ENCODE measurements at regions not wholly inside any gene's neighbourhood (a gene's known extent, or its start where the extent isn't known, plus 50 kb on each side); places are given as distances from the start of the nearest gene placed in this dataset.
"Not testable (repeated sequence)": the region's sequence is repeated elsewhere in the genome, so short reads cannot be mapped to it uniquely, and the experiment has no call there.

DNA sequence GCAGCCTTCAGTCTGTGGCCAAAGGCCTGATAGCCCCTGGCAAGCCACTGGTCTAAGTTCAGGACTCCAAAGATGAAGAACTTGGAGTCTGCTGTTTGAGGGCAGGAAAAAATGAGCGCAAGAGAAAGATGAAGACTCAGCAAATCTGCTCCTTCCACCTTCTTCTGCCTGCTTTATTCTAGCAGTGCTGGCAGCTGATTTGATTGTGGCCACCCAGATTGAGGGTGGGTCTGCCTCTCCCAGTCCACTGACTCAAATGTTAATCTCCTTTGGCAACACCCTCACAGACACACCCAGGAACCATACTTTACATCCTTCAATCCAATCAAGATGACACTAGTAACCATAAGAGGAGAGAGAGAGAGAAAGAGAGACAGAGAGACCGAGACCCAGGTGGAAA lies 127.6 kb downstream of the UTP18 start:
- no peak for DNase-seq (ENCODE audit: low read depth in 2 of 2)

DNA sequence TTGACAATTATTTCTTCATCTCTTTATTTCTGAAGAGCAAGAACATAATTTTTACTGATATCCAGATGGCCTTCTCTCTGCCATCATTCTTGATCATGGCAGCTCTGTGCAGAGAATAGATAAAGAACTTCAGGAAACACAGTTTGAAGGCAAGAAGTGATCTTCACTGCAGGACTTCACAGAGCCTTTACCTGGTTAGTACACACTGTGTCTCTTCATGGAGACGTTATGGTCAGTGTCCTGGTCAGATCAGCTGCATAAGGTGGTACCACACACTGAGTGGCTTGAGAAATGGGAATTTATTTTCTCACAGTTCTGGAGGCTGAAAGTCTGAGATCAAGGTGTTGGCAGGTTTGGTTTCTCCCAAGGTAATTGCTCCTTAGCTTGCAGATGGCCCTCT lies 129.5 kb downstream of the UTP18 start:
- no peak for DNase-seq (ENCODE audit: low read depth in 2 of 2)

DNA sequence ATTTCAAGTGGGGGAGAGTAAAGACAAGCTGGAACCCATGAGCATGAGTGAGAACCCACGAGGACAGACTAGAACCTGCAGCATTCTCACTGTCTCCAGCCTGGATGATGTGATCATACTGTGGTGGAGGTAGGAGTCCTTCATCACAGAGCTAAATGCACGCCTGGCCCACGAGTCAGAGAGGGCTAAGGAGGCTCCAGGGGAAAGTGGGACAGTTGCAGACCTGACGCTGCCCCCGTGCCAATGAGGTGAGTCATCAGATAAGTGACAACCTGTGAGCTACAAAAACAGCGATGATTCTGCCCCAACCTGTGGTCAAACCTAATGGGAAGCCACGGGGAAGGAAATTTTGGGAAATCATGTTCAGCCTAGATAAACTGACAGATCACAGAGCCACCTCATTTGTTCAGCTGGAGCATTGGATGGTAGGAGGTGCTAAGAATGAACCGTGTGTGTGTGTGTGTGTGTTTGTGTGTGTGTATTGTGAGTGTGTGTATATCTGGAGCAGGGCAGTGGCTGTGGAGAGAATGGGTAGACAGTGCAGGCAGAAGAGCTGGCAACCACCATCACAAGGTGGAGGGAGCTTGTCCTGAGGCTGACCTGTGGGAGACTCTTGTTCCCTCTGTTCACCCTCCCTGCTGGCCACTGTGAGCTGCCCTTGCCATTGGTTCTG lies 131.8 kb downstream of the UTP18 start:
- no peak for DNase-seq (ENCODE audit: low read depth in 2 of 2)

DNA sequence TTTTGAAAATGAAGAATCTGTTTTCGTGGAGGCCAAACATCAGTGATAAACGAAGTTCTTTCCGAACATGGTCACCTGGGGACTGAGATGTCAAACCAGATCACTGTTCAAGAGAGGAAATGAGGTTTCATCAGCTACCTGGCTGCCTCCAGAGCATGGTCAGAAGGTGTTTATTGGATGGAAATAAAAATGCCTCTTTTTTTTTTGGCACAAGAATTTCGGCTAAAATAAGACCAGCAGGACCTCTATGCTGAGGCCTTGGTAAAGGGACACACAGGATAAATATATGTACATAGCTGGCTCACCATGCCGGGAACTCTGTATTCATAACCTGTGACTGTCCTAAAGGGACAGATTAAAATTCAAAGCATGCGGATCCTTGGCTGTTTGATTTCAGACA lies 135.3 kb downstream of the UTP18 start:
- no peak for DNase-seq (ENCODE audit: low read depth in 2 of 2)

DNA sequence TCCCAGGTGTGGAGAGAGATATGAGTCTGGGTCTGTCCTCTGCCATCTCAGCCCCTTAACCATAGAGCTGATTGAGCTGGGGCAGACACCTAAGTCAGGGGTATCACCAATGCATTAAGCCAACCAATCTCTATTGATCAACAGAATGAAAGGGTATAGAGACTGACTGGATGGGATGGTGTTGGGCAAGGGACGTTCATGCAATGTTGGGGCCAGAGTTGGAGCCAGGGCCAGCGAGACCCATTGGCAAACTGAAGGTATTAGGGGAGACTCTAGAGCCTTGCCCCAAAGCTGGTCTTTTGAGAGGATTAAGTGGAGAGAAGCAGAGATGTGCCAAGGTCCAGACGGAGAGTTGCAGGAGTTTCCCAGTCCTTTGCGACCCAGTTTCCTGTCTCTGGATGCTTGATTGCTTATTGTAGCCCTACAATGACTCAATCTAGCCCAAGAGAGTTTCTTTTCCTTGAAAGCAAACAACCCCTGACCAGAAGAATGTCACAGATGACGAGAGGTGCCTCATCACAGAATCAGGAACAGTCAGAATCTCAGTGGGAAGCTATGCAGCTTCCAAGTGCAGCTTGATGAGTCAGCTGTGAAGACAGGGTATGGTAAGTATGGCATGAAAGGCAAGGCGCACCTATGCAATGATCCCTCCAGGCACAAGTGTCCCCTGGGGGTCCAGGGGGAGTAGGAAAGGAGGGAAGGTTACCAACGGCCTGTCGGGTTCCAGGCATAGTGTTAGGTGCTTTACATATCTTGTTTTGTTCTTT lies 137.2 kb downstream of the UTP18 start:
- DNase-seq (ENCODE audit: low read depth in 2 of 2), result no peak

DNA sequence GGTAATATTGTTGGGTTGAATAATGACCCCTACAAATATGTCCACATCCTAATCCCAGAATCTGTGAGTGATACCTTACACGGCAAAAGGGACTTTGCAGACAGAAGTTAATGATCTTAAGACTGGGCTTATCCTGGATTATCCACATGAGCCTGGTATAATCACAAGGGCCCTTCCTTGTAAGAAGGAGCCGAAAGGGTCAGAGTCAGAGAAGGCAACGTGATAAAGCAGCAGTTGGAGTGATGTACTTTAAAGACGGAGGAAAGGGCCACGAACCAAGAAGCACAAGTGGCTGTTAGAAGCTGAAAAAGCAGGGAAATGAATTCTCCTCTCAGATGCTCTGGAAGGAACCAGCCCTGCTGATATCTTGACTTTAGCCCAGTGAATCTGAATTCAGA lies 137.8 kb downstream of the UTP18 start:
- no peak for DNase-seq (ENCODE audit: low read depth in 2 of 2)

DNA sequence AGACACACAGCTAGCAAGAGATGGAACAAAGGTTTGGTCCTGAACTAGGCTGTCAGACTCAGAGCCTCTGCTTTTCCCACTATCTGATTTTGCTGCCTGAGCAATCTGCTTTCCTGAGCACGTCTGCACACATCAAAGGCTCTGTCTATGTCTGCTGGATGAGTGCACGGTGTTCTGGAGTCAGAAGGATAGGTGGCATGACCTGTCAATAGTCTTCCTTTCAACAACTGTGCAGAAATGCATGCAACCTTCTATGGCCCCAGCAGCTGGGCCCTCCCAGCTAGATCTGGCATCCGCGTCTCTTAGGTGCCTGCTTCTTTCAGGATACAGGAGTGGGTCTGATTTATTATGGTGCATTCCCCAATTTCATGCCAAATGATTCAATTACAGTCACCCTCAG lies 138.3 kb downstream of the UTP18 start:
- no peak for DNase-seq (ENCODE audit: low read depth in 2 of 2)

DNA sequence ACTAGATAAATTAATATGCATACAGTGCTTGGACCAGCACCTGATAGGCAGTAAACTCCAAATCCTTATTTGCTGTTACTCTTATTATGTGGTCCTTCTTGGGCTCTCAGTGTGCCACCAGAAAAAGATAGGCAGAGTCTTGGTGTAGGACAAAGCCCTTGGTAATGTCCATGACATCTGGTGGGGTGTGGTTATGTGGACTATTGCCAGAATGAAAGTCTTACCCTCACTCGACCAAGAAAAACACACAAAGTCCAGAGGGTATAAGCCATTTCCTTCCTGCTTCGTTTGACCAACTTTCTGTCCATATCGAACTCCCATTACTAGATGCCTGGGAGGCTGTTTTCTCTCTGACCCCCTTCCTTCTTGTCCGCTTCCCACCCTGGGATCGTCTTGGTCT lies 140.9 kb downstream of the UTP18 start:
- DNase-seq (ENCODE audit: low read depth in 2 of 2), result no peak

DNA sequence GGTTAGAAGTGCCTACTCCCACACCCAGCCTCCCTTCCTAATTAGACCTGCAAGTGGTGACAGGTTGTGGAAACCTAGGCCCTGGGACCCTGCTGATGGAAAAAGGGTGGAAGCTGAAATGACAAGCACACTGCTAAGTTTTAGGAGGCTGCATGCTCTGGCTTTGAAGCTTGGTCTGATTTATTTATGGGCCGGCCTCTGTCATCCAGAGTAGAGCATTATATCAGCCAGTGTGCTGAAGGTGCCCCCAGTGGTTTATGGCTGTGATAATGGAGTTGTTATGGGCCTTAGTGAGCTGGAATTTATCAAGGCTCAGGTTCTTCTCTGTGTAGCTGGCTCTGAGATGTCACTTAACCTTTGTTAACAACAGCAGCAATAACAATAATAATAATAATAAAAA lies 142.6 kb downstream of the UTP18 start:
- no peak for DNase-seq (ENCODE audit: low read depth in 2 of 2)

DNA sequence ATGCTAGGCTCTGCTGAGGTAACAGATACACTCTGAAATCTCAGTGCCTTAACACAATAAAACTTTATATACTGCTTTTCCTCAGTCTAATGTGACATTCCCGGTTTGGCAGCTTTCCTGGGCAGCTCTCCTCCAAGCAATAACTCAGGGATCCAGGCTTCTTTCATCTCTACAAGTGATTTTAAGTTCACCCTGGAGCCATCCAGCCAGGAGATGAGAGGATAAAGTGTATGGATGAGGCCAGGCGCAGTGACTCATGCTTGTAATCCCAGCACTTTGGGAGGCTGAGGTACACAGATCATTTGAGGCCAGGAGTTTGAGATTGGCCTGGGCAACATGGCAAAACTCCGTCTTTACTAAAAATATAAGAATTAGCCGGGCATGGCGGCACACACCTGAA lies 147.2 kb downstream of the UTP18 start:
- DNase-seq (ENCODE audit: low read depth in 2 of 2), result no peak

DNA sequence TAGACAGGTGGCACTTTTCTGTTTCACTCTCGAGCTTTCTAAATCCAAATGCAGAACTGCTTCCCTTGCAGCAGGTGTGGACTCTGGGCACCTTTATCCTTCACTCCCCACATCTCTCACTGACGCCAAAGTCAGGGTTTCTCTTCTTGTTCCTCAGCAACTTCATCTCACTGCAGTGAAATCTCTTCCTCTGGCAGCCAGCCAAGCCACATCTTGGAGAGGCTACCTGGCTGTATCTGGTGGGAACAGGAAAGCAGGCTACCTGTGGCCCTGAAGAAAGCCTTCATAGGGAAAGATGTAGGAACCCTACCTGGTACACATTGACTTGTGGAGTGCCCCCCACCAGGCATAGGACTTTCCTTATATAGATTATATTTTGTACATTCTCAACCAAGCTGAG lies 159.1 kb downstream of the UTP18 start:
- DNase-seq (ENCODE audit: low read depth in 2 of 2), result no peak

DNA sequence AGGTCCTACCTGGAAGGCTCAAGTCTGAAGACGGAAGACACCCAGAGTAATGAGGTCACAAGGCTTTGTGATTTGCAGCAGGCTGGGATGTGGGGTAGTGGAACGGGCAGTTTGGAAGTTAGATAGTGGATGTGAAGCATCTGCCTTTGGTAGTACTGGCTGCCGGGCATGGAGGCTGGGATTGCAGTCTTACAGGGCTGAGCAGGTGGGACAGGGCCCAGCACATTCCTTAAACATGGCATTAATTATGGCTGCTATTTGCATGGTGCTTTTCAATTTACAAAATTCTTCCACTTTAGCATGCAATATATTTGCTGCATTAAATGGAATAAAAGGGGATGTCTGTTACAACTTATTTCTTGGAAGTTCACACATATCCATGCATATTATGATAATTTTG lies 161.2 kb downstream of the UTP18 start:
- no peak for DNase-seq (ENCODE audit: low read depth in 2 of 2)

DNA sequence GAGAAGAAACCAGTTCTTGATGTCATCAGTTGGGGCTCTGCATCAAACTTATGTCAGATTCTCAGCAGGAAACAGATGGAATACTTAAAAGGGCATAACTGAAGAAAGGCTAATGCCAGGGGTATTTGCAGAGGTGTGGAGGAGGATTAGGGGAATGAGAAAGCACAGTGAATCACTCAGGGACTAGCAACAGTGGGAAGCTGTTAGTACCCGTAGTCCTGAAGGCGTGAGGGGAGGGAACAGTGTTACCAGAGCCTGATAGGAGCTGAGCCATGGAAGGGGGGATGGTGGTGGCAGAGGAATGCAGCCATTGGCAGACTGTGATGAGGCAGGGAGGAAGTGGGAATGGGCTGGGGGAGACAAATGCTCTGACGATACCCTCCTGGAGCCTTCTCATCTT lies 162.3 kb downstream of the UTP18 start:
- no peak for DNase-seq (ENCODE audit: low read depth in 2 of 2)

DNA sequence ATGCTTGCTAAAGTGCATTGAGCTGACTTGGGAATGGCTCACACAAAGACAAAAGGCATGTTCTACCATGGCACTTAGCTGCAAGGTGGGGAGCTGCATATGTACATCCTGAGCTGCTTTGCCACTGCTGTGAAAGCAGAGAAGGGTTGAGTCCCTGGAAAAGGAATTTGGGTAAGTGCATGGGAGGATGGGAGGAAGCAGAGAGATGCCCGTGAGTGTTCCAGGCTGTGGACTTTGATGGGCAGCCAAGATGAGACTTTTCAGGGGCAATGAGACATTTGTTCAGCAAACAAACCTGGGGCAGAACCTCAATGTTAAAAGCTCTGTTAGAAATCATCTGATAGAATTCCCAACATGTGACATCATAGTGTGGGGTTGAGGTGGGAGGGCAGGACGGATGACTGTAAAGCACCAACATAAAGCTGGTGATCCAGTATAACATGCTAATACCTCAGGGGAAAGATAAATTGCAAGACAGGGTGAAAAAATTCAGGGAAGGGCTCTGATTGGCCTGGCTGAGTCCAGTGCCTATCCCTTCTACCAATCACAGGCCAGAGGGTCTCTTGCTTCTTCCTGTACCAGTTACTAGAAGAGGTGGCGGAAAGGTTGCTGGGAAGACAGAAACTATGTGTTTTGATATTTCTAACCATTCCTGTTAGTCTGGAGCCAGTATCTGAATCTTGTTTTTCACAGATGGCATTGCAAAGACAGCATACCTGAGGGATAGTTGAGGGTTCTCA lies 163.2 kb downstream of the UTP18 start:
- no peak for DNase-seq (ENCODE audit: low read depth in 2 of 2)

DNA sequence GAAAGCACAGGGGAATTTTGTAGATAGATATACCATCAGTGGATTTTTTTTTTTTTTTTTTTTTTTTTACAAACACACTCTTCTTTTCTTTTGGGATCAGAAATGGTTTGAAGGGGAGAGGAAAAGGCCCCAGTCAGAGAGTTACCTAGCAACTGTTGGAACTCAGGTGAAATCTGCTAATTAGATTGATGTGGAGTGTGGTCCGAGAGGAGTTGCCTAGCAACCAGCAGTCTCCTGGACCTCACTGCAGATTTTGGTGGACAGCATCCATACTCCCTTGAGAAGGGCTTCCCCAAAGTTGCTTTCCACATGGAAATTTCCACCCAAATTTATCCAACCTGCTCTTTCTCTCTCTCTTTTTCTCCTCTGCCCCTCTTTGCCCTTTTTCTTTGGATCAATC lies 165.4 kb downstream of the UTP18 start:
- DNase-seq (ENCODE audit: low read depth in 2 of 2), result no peak

DNA sequence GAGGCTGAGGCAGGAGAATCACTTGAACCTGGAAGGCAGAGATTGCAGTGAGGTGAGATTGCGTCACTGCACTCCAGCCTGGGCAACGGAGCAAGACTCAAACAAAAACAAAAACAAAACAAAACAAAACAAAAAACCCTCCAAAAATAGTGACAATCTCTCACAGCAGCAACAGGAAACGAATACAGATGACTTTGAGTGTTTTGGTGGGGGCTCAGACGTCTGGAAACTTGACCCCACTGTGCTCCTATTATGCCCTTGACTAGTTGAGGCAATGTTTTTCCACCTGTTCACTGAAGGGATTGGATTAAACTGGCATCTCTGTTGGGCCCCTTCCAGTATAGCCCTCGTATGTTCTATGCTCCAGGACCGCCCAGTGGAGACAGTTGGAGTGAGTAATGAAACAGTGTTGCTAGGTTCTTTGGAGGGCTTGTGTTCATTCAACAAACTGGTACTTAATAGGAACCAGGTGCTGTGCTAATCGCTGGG lies 167.0 kb downstream of the UTP18 start:
- no peak for DNase-seq (ENCODE audit: low read depth in 2 of 2)

DNA sequence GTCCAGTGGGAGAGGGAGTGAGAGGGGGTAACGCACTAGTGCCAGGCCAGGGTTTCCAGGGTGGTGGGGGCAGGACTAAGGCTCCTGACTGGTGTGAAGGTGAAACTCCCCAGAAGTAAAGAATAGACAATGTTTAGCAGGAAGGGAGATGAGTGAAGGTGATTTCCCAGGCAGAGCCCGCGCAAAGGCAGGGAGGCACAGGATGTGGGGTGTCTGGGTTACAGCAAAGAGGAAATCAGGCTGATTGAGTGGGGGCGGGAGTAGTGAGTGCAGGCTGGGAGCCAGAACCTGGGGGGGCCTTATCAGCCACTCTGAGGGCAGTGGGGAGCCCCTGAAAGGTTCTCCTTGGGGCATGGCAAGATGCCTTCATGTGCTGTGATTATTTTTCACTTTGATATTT lies 167.5 kb downstream of the UTP18 start:
- peak; percentile 43 to 61 for DNase-seq (ENCODE audit: low read depth in 2 of 2)

DNA sequence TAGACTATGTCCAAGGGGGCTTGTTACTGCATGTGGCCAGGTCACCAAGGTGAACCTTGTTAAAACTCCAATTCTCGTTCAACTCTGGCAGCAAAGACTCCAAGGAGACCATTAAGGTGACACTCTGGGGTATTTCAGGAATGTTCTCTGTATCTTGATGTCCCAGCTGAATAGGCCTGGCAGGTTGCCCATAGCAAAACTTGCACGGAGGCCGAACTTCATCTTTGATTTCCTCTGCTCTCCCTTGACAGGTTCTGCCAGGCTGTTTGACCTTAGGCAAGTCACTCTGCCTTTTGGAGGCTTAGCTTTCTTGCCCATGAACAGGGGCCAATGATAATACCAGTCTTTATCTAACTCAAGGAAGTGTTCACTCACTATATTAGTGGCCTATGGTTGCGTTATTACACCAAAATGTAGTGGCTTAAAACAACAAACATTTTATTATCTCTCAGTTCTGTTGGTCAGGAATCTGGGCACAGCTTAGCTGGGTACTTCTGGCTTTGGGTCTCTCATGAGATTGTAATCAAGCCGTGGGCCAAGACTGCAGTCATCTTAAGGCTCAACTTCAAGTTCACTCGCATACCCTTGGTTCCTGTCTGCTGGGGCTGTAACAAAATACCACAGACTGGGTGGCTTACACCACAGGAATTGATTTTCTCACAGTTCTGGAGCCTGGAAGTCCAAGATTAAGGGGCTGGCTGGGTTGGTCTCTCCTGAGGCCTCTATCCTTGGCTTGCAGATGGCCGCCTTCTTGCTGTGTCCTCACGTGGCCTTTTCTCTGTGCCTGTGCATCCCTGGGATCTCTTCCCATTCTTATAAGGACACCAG lies 168.5 kb downstream of the UTP18 start:
- no peak for DNase-seq (ENCODE audit: low read depth in 2 of 2)

DNA sequence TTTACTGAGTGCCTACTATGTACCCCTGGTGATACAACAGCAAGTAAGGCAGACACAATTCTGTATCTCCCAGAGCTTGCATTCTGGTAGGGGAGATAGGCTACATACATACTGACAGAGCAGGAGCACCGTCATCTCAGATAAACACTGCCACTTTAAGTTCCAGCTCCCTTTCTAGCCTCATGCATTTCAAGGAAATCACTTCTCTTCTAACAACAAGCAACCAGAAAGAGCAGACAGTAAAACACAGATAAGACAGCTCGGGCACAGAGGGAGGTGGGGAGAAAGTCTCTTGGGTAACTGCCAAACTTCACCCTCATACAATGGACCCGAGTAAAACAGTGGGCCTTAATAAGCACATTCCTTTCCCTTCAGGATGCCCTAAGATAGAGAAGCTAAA lies 169.6 kb downstream of the UTP18 start:
- DNase-seq (ENCODE audit: low read depth in 2 of 2), result not testable (repeated sequence)

DNA sequence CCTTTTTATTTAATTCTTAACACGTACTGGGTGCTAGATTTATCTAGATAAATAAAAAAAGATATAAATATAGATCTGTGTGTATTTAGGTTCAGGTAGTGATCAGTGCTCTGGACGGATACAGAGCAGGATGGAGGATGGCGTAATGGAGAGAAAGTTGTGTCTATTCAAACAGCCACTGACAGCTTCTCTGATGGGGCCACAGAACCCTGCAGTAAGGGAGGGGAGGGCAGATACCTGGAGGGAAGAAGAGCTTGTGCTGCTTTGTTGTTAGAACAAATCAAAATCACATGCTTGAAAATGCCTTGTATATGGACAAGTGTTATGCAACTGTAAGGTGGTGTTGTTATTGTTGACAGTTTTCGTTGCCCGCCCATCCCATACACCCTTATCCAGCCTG lies 170.2 kb downstream of the UTP18 start:
- DNase-seq (ENCODE audit: low read depth in 2 of 2), result no peak

DNA sequence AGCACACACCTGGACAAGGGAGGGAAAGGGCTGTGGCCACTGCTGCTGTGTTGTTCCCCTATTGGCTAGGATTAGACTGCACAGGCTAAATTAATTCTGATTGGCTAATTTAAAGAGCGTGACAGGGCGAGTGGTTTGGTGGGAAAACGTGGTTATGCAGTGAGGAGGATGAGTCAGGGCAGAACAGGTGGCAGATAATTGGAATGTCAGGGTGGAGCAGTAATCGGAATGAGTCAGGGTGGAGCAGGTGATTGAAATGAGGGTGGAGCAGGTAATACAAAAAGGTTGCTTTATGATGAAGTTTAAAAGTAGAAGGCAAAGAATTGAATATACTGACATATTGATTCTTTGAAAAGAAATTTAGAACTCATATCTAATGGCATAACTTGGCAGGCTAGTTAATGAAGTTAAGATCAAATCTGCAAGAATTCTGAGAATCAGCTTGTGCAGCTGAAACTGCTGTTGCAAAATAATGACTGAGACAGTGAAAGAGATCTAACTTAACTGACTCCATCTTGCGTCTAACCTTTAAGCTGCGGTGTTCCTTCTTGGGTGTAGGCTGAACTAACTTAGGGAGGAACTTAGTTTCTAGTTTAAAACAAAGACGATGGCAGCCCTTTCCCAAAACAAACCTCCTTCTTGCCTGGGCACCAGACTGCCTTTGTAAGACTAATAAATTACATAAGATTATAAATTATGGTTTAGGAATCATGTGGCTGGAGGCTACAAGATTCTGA lies 174.3 kb downstream of the UTP18 start:
- DNase-seq (ENCODE audit: low read depth in 2 of 2), result no peak
